Neural cell (in vitro differentiated cells): ENCODE measurements at regions not wholly inside any gene's neighbourhood (a gene's known extent, or its start where the extent isn't known, plus 50 kb on each side); places are given as distances from the start of the nearest gene placed in this dataset.

Experiments
- H2AFZ ChIP-seq: fragments of 200-600, 300-800 bp; sonication (generic), shearing (Covaris generic); 2 replicates; pipeline ENCODE4 v1.6.0; 2014; ENCODE audit warnings: low read depth, mild to moderate bottlenecking, antibody characterized with exemption, low read length, moderate library complexity
- H3F3A ChIP-seq: fragments of 200-600 bp; shearing (Covaris generic); 2 replicates; pipeline ENCODE4 v1.6.1; 2016; ENCODE audit warnings: mild to moderate bottlenecking, moderate library complexity, mixed read lengths, antibody characterized with exemption, low read length; ENCODE audit not compliant: insufficient read depth, poor library complexity, severe bottlenecking
- H3K27ac ChIP-seq: fragments of 200-600, 300-800 bp; sonication (generic), shearing (Covaris generic); 2 replicates; pipeline ENCODE4 v1.5.1; 2014; ENCODE audit warnings: mild to moderate bottlenecking, low read length, moderate library complexity
- H3K27me3 ChIP-seq: fragments of 300-800, 200-600 bp; sonication (generic), shearing (Covaris generic); 2 replicates; pipeline ENCODE4 v1.6.0; 2014; ENCODE audit warnings: mild to moderate bottlenecking, low read depth, low read length, moderate library complexity; ENCODE audit not compliant: insufficient read depth
- H3K36me3 ChIP-seq: fragments of 300-800, 200-600 bp; sonication (generic), shearing (Covaris generic); 2 replicates; pipeline ENCODE4 v1.5.1; 2014; ENCODE audit warnings: mild to moderate bottlenecking, antibody characterized with exemption, low read length, moderate library complexity; ENCODE audit not compliant: insufficient read depth
- H3K4me2 ChIP-seq: fragments of 300-800, 200-600 bp; sonication (generic), shearing (Covaris generic); 2 replicates; pipeline ENCODE4 v1.6.0; 2014; ENCODE audit warnings: mild to moderate bottlenecking, low read length
- H3K4me3 ChIP-seq: fragments of 300-800, 200-600 bp; sonication (generic), shearing (Covaris generic); 2 replicates; pipeline ENCODE4 v1.5.1; 2014; ENCODE audit warnings: mild to moderate bottlenecking, low read length, moderate library complexity
- H3K79me2 ChIP-seq: fragments of 200-600 bp; shearing (Covaris generic); replicated peaks from 2 replicates; pipeline ENCODE4 v1.6.0; 2014; ENCODE audit warnings: mild to moderate bottlenecking, low read length, moderate library complexity; ENCODE audit not compliant: insufficient read depth
- H3K9ac ChIP-seq: fragments of 300-800, 200-600 bp; sonication (generic), shearing (Covaris generic); 2 replicates; pipeline ENCODE4 v1.6.1; 2016; ENCODE audit warnings: mild to moderate bottlenecking, low read length, mixed read lengths
- H3K9me2 ChIP-seq: fragments of 200-600 bp; shearing (Covaris generic); 2 replicates; pipeline ENCODE4 v1.6.1; 2016; ENCODE audit warnings: mild to moderate bottlenecking, low read length, mixed read lengths; ENCODE audit not compliant: insufficient read depth
- H3K9me3 ChIP-seq: fragments of 200-600, 300-800 bp; sonication (generic), shearing (Covaris generic); 2 replicates; pipeline ENCODE4 v1.6.1; 2016; ENCODE audit warnings: mild to moderate bottlenecking, mixed run types, low read length, moderate library complexity, mixed read lengths
- H4K20me1 ChIP-seq: fragments of 200-600 bp; shearing (Covaris generic); 2 replicates; pipeline ENCODE4 v1.6.1; 2016; ENCODE audit warnings: mild to moderate bottlenecking, mixed run types; ENCODE audit not compliant: insufficient read depth
- EP300 ChIP-seq: fragments of 450-650 bp; conservative IDR thresholded peaks from 2 replicates; pipeline ENCODE4 v1.6.1; 2014; ENCODE audit warnings: antibody characterized with exemption, mild to moderate bottlenecking, moderate library complexity; ENCODE audit not compliant: poor library complexity, severe bottlenecking
- EZH2 ChIP-seq: fragments of 200-600, 300-800 bp; shearing (Covaris generic), sonication (generic); IDR thresholded peaks from 2 replicates; pipeline ENCODE4 v1.6.1; 2014; ENCODE audit warnings: antibody characterized with exemption, low read length, borderline replicate concordance, mild to moderate bottlenecking; ENCODE audit not compliant: insufficient read depth, poor library complexity, severe bottlenecking
- MXI1 ChIP-seq: fragments of 450-650 bp; conservative IDR thresholded peaks from 2 replicates; pipeline ENCODE4 v1.6.1; 2014; ENCODE audit warnings: antibody characterized with exemption, mild to moderate bottlenecking; ENCODE audit not compliant: poor library complexity, severe bottlenecking
- POLR2AphosphoS5 ChIP-seq: IDR thresholded peaks from 2 replicates; pipeline ENCODE4 v1.6.1; 2012
- RAD21 ChIP-seq: fragments of 450-650 bp; conservative IDR thresholded peaks from 2 replicates; pipeline ENCODE4 v1.6.1; 2014; ENCODE audit warnings: antibody characterized with exemption, mild to moderate bottlenecking, moderate library complexity
- SMC3 ChIP-seq: fragments of 450-650 bp; conservative IDR thresholded peaks from 2 replicates; pipeline ENCODE4 v1.6.1; 2014; ENCODE audit warnings: antibody characterized with exemption, mild to moderate bottlenecking, moderate library complexity; ENCODE audit not compliant: poor library complexity
- TAF1 ChIP-seq: IDR thresholded peaks from 2 replicates; pipeline ENCODE4 v1.6.1; 2012; ENCODE audit warnings: low read depth
- TF ChIP-seq, protein P1 (sequence below): IDR thresholded peaks from 2 replicates; pipeline ENCODE4 v1.6.1; 2012; ENCODE audit warnings: borderline replicate concordance
- TF ChIP-seq, protein P2 (sequence below): fragments of 450-650 bp; IDR thresholded peaks from 2 replicates; pipeline ENCODE4 v1.5.1; 2014; ENCODE audit warnings: antibody characterized with exemption, mild to moderate bottlenecking, moderate library complexity; ENCODE audit not compliant: poor library complexity, severe bottlenecking

DNA sequence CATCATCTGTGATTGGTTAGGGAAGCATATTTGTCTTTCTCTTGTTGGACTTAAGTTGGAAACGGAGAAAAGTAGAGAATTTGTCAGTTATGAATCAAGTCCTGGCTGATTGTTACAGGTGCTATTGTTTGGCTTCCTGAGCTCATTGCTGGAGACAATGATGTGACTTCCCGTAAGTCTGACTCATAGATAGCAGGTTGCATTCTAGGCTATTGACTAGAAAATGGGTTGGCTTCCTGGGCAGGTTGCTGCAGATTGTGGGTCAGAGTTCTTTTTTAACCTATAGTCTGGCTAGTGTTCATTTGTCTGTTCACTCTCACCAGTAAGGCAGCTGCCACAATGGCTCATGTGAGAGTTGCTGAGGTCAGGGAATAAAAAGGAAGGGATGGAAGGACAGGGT is 101.5 kb downstream of the CCNA1 start:
- Histone ChIP-seq H3K9me2 (no peaks in the 10 kb centered on the region), H3K9me3 (no peaks in the 10 kb centered on the region), H3K27me3 (no peaks in the 10 kb centered on the region), H3K9ac (no peak overlapping the region), H3K36me3 (no peaks in the 10 kb centered on the region), H3F3A (no peaks in the 10 kb centered on the region), H2AFZ (no peak overlapping the region), H3K27ac (no peak overlapping the region), H3K4me3 (no peak overlapping the region), H4K20me1 (no peaks in the 10 kb centered on the region), H3K4me2 (no peak overlapping the region), H3K79me2 (no peaks in the 10 kb centered on the region)
- TF ChIP-seq, protein P1, sequence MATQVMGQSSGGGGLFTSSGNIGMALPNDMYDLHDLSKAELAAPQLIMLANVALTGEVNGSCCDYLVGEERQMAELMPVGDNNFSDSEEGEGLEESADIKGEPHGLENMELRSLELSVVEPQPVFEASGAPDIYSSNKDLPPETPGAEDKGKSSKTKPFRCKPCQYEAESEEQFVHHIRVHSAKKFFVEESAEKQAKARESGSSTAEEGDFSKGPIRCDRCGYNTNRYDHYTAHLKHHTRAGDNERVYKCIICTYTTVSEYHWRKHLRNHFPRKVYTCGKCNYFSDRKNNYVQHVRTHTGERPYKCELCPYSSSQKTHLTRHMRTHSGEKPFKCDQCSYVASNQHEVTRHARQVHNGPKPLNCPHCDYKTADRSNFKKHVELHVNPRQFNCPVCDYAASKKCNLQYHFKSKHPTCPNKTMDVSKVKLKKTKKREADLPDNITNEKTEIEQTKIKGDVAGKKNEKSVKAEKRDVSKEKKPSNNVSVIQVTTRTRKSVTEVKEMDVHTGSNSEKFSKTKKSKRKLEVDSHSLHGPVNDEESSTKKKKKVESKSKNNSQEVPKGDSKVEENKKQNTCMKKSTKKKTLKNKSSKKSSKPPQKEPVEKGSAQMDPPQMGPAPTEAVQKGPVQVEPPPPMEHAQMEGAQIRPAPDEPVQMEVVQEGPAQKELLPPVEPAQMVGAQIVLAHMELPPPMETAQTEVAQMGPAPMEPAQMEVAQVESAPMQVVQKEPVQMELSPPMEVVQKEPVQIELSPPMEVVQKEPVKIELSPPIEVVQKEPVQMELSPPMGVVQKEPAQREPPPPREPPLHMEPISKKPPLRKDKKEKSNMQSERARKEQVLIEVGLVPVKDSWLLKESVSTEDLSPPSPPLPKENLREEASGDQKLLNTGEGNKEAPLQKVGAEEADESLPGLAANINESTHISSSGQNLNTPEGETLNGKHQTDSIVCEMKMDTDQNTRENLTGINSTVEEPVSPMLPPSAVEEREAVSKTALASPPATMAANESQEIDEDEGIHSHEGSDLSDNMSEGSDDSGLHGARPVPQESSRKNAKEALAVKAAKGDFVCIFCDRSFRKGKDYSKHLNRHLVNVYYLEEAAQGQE = no peak
- TF ChIP-seq, protein P2, sequence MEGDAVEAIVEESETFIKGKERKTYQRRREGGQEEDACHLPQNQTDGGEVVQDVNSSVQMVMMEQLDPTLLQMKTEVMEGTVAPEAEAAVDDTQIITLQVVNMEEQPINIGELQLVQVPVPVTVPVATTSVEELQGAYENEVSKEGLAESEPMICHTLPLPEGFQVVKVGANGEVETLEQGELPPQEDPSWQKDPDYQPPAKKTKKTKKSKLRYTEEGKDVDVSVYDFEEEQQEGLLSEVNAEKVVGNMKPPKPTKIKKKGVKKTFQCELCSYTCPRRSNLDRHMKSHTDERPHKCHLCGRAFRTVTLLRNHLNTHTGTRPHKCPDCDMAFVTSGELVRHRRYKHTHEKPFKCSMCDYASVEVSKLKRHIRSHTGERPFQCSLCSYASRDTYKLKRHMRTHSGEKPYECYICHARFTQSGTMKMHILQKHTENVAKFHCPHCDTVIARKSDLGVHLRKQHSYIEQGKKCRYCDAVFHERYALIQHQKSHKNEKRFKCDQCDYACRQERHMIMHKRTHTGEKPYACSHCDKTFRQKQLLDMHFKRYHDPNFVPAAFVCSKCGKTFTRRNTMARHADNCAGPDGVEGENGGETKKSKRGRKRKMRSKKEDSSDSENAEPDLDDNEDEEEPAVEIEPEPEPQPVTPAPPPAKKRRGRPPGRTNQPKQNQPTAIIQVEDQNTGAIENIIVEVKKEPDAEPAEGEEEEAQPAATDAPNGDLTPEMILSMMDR = no peak
- no peak for TF ChIP-seq POLR2AphosphoS5
- TF ChIP-seq MXI1 = no peak
- no peak for TF ChIP-seq EP300
- no peak for TF ChIP-seq SMC3

DNA sequence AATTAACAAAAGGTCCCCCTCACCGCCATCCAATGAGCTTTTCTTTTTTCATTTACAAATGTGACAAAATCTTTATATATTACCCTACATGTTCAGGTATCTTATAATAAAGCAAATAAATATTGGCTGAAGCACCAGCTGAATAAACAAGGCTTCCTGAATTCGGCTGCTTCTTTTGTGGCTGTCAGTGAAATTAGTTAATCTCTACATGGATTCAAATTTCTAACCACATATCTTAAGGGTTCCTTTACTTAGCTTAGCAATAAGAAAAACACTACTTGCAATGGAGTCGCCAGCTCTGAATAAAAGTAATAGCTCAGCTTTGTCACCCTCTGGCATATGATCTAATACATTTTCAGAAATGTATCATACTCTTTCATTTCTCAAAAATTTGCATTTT is 104.3 kb downstream of the CCNA1 start:
- Histone ChIP-seq H3K36me3 (no peaks in the 10 kb centered on the region), H3K4me3 (no peak overlapping the region), H4K20me1 (no peaks in the 10 kb centered on the region), H2AFZ (no peak overlapping the region), H3K4me2 (no peak overlapping the region), H3K9me2 (no peaks in the 10 kb centered on the region), H3K27ac (no peak overlapping the region), H3K27me3 (no peaks in the 10 kb centered on the region), H3K9ac (no peak overlapping the region), H3K9me3 (no peaks in the 10 kb centered on the region), H3F3A (no peaks in the 10 kb centered on the region), H3K79me2 (no peaks in the 10 kb centered on the region)
- TF ChIP-seq EZH2 (no peak), SMC3 (no peak), EP300 (no peak), POLR2AphosphoS5 (no peak), MXI1 (no peak), TAF1 (no peak), RAD21 (no peak)
- TF ChIP-seq, protein P1 = no peak
- TF ChIP-seq, protein P2 = no peak
